OCI-LY1 (cell line): ENCODE measurements at regions not wholly inside any gene's neighbourhood (a gene's known extent, or its start where the extent isn't known, plus 50 kb on each side); places are given as distances from the start of the nearest gene placed in this dataset.

ENCODE experiments used
- EZH2 ChIP-seq: fragments of 200-600 bp; sonication (generic), shearing (Covaris generic); IDR thresholded peaks from 2 replicates; pipeline ENCODE4 v1.8.0; 2017; ENCODE audit warnings: borderline replicate concordance, mixed run types, mild to moderate bottlenecking, antibody characterized with exemption, low read length, moderate library complexity, mixed read lengths
- TF ChIP-seq, protein P1 (sequence below): fragments of 200-600 bp; sonication (generic), shearing (Covaris generic); IDR thresholded peaks from 2 replicates; pipeline ENCODE4 v1.5.1; 2017; ENCODE audit warnings: mild to moderate bottlenecking, antibody characterized with exemption, low read length, moderate library complexity, mixed read lengths

DNA sequence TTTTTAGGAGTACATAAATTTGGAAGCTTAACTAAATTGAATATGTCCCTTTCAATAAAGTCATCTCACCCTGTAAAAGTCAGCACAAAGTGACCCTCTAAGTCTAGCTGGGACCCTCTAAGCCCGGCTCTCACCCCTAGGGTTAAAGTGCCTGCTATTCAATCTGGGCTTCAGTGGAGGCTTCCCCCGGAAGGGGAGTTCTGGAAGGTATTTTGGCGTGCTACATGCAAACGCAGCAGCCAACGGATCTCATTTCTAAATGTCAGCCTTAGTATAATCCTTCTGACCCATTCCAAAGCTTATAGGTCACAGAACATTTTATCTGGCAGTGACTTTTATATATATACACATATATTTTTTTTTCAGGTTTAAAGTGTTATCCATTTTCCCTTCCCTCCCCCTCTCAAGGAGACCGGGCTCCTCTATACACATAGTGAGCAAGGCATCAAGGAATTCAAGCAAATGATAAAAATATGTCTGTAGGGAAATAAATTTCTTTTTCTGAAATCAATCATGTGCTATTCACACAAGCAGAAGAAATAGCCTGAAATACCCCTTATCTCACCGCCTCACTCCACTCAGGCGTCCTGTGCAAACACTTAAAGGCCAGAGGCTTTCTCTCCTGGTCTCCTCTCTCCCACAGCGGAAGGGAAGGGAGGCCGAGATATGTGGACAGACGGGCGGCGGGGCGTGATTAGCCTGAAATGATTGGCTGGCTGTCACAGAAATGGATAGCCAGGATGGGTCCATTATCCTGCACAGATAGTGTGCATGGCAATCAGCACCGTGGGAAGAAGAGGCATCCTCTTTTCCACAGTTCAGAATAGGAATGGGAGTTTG, 301.7 kb downstream of the GALC start:
- TF ChIP-seq, protein P1, sequence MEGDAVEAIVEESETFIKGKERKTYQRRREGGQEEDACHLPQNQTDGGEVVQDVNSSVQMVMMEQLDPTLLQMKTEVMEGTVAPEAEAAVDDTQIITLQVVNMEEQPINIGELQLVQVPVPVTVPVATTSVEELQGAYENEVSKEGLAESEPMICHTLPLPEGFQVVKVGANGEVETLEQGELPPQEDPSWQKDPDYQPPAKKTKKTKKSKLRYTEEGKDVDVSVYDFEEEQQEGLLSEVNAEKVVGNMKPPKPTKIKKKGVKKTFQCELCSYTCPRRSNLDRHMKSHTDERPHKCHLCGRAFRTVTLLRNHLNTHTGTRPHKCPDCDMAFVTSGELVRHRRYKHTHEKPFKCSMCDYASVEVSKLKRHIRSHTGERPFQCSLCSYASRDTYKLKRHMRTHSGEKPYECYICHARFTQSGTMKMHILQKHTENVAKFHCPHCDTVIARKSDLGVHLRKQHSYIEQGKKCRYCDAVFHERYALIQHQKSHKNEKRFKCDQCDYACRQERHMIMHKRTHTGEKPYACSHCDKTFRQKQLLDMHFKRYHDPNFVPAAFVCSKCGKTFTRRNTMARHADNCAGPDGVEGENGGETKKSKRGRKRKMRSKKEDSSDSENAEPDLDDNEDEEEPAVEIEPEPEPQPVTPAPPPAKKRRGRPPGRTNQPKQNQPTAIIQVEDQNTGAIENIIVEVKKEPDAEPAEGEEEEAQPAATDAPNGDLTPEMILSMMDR, result no peak
- no peak for TF ChIP-seq EZH2
